ENCODE measurements at regions not wholly inside any gene's neighbourhood (a gene's known extent, or its start where the extent isn't known, plus 50 kb on each side); places are given as distances from the start of the nearest gene placed in this dataset.

GRCh38 chr6:133583907-133584427 lies 304.9 kb upstream of the TCF21 start:
- Mint-ChIP-seq H3K4me1 (no peaks in the 10 kb centered on the region), H3K9me3 (no peaks in the 10 kb centered on the region), H3K36me3 (no peaks in the 10 kb centered on the region), H3K4me3 (no peak overlapping the region), H3K27ac (no peak overlapping the region)
- DNase-seq (ENCODE audit: low spot score in 2 of 2) (no peak), ATAC-seq (no peak)

- DNase-seq (ENCODE audit: low spot score in 2 of 2): no peak
- ATAC-seq: no peak
- Mint-ChIP-seq H3K4me3 (no peak overlapping the region), H3K36me3 (no peaks in the 10 kb centered on the region), H3K4me1 (no peaks in the 10 kb centered on the region), H3K27ac (no peak overlapping the region), H3K9me3 (no peaks in the 10 kb centered on the region)
Measured at GRCh38 chr6:133584823-133585222, 304.1 kb upstream of the TCF21 start.

DNA sequence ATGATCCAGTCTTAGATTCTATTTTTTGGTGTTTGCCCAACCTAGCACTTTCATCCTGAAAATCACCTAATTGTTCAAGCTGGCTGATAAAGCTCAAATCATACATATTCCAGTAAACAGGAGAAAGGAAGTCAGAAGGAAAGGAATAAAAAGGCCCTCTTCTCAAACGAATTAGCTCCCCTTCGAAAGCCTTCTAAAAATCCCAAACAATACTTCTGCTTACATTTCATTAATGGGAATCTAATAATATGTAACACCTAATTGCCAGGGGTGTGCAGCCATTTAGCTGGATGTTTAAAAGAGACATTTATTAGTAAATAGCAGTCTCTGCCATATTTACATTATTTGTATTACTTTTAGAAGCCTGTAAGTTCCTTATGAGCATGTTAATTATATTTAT lies 302.9 kb upstream of the TCF21 start:
- no peak overlapping the region for H3K4me3 Mint-ChIP-seq
- H3K4me1 Mint-ChIP-seq: no peaks in the 10 kb centered on the region
- H3K9me3 Mint-ChIP-seq: no peaks in the 10 kb centered on the region
- no peaks in the 10 kb centered on the region for H3K36me3 Mint-ChIP-seq
- no peak overlapping the region for H3K27ac Mint-ChIP-seq
- ATAC-seq: no peak
- DNase-seq (ENCODE audit: low spot score in 2 of 2): no peak

- Mint-ChIP-seq H3K27ac (no peak overlapping the region), H3K9me3 (no peaks in the 10 kb centered on the region), H3K4me1 (no peaks in the 10 kb centered on the region), H3K4me3 (no peak overlapping the region), H3K36me3 (no peaks in the 10 kb centered on the region)
- DNase-seq (ENCODE audit: low spot score in 2 of 2) (no peak), ATAC-seq (no peak)
Measured at GRCh38 chr6:133587546-133588160, 301.3 kb upstream of the TCF21 start.

DNA sequence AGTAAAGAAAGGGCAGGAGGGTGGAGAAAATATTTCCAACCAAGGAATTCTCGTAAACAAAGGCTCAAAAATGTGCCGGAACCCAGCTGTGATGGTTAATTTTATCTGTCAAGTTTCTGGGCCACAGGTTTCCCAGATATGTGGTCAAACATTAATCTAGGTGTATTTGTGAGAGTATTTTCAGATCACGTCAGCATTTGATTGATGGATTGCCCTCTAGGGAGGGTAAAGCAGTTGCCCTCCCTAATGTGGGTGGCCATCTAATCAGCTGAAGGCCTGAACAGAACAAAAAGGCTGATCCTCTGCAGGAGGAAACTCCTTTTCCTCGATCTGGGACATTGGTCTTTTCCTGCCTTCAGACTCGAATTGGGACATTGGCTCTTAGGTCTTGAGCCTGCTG lies 298.7 kb upstream of the TCF21 start:
- DNase-seq (ENCODE audit: low spot score in 2 of 2) (no peak), ATAC-seq (no peak)

DNA sequence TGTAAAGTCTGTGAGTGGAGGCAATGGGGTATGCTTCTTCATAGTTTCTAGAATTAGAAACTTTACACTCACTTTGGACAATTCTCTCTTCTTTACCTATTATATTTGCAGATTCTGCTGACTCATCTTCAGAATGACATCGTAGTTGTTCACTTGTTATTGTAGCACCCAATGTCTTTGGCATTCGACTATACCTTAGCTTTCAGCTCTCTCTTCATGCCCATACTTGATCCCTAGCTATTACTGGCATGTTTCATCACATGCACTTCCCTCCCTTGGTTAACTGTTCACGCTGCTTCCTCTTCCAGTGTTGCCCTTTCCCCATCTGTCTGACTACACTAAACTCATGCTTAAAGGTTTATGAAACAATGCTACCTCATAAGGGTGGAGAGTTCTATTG lies 298.1 kb upstream of the TCF21 start:
- Mint-ChIP-seq H3K36me3 (no peaks in the 10 kb centered on the region), H3K27ac (no peak overlapping the region)

More for the DNA sequence above, 298.7 kb upstream of the TCF21 start:
- H3K27ac Mint-ChIP-seq: no peak overlapping the region
- no peak overlapping the region for H3K4me3 Mint-ChIP-seq
- no peaks in the 10 kb centered on the region for H3K9me3 Mint-ChIP-seq
- no peaks in the 10 kb centered on the region for H3K36me3 Mint-ChIP-seq
- no peaks in the 10 kb centered on the region for H3K4me1 Mint-ChIP-seq

GRCh38 chr6:133591275-133591674 lies 297.6 kb upstream of the TCF21 start:
- H3K4me3 Mint-ChIP-seq: no peak overlapping the region
- H3K4me1 Mint-ChIP-seq: no peaks in the 10 kb centered on the region
- no peaks in the 10 kb centered on the region for H3K9me3 Mint-ChIP-seq
- no peaks in the 10 kb centered on the region for H3K36me3 Mint-ChIP-seq
- no peak for ATAC-seq
- DNase-seq (ENCODE audit: low spot score in 2 of 2): no peak
- no peak overlapping the region for H3K27ac Mint-ChIP-seq

More for the DNA sequence above, 298.1 kb upstream of the TCF21 start:
- no peaks in the 10 kb centered on the region for H3K4me1 Mint-ChIP-seq
- no peak overlapping the region for H3K4me3 Mint-ChIP-seq
- ATAC-seq (no peak), DNase-seq (ENCODE audit: low spot score in 2 of 2) (no peak)
- H3K9me3 Mint-ChIP-seq: no peaks in the 10 kb centered on the region

- H3K27ac Mint-ChIP-seq: no peak overlapping the region
- H3K4me3 Mint-ChIP-seq: no peak overlapping the region
- DNase-seq (ENCODE audit: low spot score in 2 of 2): no peak
- H3K36me3 Mint-ChIP-seq: no peaks in the 10 kb centered on the region
- H3K4me1 Mint-ChIP-seq: no peaks in the 10 kb centered on the region
- H3K9me3 Mint-ChIP-seq: no peaks in the 10 kb centered on the region
- no peak for ATAC-seq
Measured at GRCh38 chr6:133594652-133595110, 294.2 kb upstream of the TCF21 start.

DNA sequence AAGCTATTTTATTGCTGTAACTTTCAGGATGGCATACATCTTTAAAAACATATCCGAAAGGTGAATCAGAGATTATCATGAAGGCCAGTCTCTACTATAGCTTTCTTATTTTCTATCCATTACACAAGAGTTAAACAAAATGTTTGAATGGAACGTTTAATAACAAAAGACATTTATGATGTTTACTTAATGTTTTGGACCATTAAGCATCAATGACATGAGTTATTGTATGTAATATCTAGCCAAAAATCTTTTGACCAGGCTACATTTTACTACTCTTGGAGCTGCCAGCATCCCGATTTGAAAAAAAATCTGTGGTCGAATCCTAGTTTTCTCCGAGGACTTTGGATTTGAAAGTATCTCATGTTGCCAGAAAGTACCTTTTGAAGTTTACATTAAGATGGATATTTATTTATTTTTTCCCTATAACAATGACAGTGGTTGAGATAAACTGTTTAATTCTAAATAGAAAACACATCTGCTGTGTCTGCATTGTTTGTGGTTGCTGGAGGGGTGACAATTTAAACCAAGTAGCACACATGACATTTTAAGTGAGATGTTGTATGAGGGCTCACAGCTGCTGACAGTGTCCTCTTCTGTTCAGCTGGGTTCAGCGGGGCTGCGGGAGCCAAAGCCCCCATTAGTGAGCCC lies 293.7 kb upstream of the TCF21 start:
- Mint-ChIP-seq H3K4me1 (no peaks in the 10 kb centered on the region), H3K9me3 (no peaks in the 10 kb centered on the region), H3K27ac (no peak overlapping the region), H3K36me3 (no peaks in the 10 kb centered on the region), H3K4me3 (no peak overlapping the region)
- no peak for DNase-seq (ENCODE audit: low spot score in 2 of 2)
- no peak for ATAC-seq

GRCh38 chr6:133606852-133607251 lies 282.1 kb upstream of the TCF21 start:
- ATAC-seq (no peak), DNase-seq (ENCODE audit: low spot score in 2 of 2) (no peak)
- no peaks in the 10 kb centered on the region for H3K36me3 Mint-ChIP-seq
- H3K9me3 Mint-ChIP-seq: no peaks in the 10 kb centered on the region
- H3K27ac Mint-ChIP-seq: no peak overlapping the region
- H3K4me1 Mint-ChIP-seq: no peaks in the 10 kb centered on the region
- H3K4me3 Mint-ChIP-seq: no peak overlapping the region

- H3K9me3 Mint-ChIP-seq: no peaks in the 10 kb centered on the region
- DNase-seq (ENCODE audit: low spot score in 2 of 2) (no peak), ATAC-seq (no peak)
- no peaks in the 10 kb centered on the region for H3K36me3 Mint-ChIP-seq
- no peak overlapping the region for H3K27ac Mint-ChIP-seq
- no peaks in the 10 kb centered on the region for H3K4me1 Mint-ChIP-seq
- no peak overlapping the region for H3K4me3 Mint-ChIP-seq
Measured at GRCh38 chr6:133608620-133609019, 280.3 kb upstream of the TCF21 start.

DNA sequence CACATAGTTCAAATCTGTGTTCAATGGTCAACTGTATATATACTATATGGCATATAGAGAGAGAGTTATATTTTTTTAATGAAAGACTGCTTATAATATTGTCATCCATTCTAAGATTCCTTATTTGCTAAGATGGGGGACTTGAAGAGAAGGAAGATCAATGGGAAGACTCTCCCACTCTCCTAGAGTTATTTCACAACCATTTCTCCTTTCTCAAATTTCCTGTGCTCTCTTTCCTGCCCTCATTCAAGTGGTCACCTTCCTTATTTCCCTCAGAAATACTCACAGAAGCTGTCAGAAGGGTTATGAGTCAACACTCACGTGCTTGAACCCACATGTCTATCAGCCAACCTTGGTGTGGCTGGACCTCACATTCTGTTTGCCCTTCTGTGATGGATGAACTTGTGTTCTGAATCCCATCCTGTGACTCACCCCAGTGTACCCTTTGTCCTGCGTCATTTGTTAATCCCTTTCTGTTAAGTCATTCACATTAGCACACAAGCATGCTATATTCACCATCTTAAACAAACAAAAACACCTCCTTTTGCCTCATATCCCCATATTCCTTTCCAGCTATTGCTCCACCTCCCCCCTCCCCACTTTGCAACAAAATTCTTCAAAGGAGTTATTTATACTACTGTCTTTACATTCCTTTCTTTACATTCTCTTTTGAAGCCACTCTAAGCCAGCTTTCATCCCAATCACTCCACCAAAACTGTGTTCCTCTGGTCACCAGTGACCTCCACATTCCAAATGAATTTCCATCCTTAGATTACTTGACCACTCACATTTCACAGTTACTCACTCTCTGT lies 279.3 kb upstream of the TCF21 start:
- no peak for DNase-seq (ENCODE audit: low spot score in 2 of 2)
- Mint-ChIP-seq H3K4me1 (no peaks in the 10 kb centered on the region), H3K4me3 (no peak overlapping the region), H3K9me3 (no peaks in the 10 kb centered on the region), H3K36me3 (no peaks in the 10 kb centered on the region), H3K27ac (no peak overlapping the region)
- ATAC-seq: no peak

GRCh38 chr6:133610227-133610840 lies 278.6 kb upstream of the TCF21 start:
- H3K4me3 Mint-ChIP-seq: no peak overlapping the region
- no peaks in the 10 kb centered on the region for H3K36me3 Mint-ChIP-seq
- no peak overlapping the region for H3K27ac Mint-ChIP-seq
- H3K9me3 Mint-ChIP-seq: no peaks in the 10 kb centered on the region
- no peaks in the 10 kb centered on the region for H3K4me1 Mint-ChIP-seq
- ATAC-seq (no peak), DNase-seq (ENCODE audit: low spot score in 2 of 2) (no peak)

DNA sequence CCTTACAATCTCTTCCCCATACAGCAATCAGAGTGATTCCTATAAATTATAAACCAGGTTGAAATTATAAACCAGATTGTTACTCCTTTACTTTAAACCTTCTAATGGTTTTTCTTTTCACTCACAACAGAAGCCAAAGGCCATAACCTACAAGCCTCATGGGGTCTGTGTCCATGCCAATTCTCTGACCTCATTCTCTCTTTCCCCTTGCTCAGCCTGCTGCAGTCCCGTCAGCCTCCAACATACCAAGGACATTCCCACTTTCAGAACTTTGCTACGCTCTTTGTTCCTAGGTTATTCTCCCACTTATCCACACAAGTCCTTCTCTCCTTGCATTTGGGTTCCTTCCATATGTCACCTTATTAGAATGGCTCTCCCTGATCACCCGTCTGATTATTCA lies 277.9 kb upstream of the TCF21 start:
- peaks cover 3% of the 10 kb centered on the region for H3K9me3 Mint-ChIP-seq
- no peak overlapping the region for H3K4me3 Mint-ChIP-seq
- no peak overlapping the region for H3K27ac Mint-ChIP-seq
- no peak for ATAC-seq
- no peaks in the 10 kb centered on the region for H3K36me3 Mint-ChIP-seq
- no peaks in the 10 kb centered on the region for H3K4me1 Mint-ChIP-seq
- DNase-seq (ENCODE audit: low spot score in 2 of 2): no peak

DNA sequence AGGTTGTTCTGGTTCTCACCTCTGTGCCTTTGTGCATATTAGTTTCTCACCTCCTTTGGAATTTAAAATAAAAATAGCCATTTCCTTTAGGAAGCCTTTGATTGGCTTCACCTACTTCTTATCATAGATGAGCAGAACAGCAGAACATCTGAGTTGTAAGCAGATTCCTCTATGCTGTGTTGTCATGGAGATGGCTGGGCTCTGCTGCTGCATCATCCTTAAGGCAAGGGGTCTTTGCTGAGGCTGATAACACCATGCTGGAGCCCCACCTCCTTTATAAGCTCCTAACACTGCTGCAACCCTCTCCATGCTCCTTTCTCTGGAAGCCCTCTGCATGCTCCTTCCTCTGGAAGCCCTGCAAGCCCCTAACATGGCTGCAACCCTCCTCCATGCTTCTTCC lies 276.5 kb upstream of the TCF21 start:
- no peak for ATAC-seq
- H3K36me3 Mint-ChIP-seq: no peaks in the 10 kb centered on the region
- H3K4me3 Mint-ChIP-seq: no peak overlapping the region
- no peak for DNase-seq (ENCODE audit: low spot score in 2 of 2)
- peaks cover 4% of the 10 kb centered on the region for H3K9me3 Mint-ChIP-seq
- no peaks in the 10 kb centered on the region for H3K4me1 Mint-ChIP-seq
- no peak overlapping the region for H3K27ac Mint-ChIP-seq

Data from stimulated activated effector memory CD8-positive, alpha-beta T cell treated with anti-CD3 and anti-CD28 coated beads, Interleukin-12 subunit alpha, Interleukin-12 subunit beta, amount 100 ng/mL, for 72 hours (primary cell).